ENCODE measurements at regions not wholly inside any gene's neighbourhood (a gene's known extent, or its start where the extent isn't known, plus 50 kb on each side); places are given as distances from the start of the nearest gene placed in this dataset.

DNA sequence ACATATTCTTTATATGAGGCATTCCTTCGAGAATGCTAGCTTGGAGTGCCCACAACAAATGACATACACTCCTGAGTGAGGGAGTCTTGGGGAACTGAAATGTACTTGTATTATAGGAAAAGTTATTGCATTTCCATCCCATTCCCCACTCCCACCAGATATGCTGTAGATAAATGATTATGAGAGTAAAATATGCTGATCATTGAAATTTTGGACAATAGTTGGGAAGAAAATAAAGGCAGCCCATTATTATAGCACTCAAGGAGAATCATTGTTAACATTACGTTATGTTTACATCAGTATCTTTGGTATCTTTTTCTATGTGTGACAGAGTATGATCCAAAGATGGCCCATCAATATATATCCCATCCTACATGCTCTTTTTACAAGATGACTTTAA, 194.4 kb downstream of the GATA3 start:
- DNase-seq: no peak
- ATAC-seq: no peak
- H3K4me3 ChIP-seq (ENCODE audit: low read length): no peak overlapping the region
- H3K27me3 ChIP-seq (ENCODE audit: control insufficient read depth, insufficient read depth): no peaks in the 10 kb centered on the region
- no peaks in the 10 kb centered on the region for H3K4me1 ChIP-seq (ENCODE audit: control insufficient read depth, insufficient read depth, low read length)
- H3K27ac ChIP-seq (ENCODE audit: low read length): no peak overlapping the region
- intact Hi-C loops (cut with DNase I): no loop called here
- 85% methylated on average over 2 of the region's 2 CpGs for WGBS
- H3K9me3 ChIP-seq (ENCODE audit: control insufficient read depth, low read length): no peaks in the 10 kb centered on the region

GRCh38 chr10:8254350-8254749, 199.9 kb downstream of the GATA3 start:
- no peaks in the 10 kb centered on the region for H3K27me3 ChIP-seq (ENCODE audit: control insufficient read depth, insufficient read depth)
- ATAC-seq: no peak
- no peaks in the 10 kb centered on the region for H3K9me3 ChIP-seq (ENCODE audit: control insufficient read depth, low read length)
- no peak for DNase-seq
- no peak overlapping the region for H3K27ac ChIP-seq (ENCODE audit: low read length)
- H3K4me1 ChIP-seq (ENCODE audit: control insufficient read depth, insufficient read depth, low read length): no peaks in the 10 kb centered on the region
- 63% methylated on average over 1 of the region's 1 CpG for WGBS
- intact Hi-C loops (cut with DNase I): no loop called here
- H3K4me3 ChIP-seq (ENCODE audit: low read length): no peak overlapping the region

- no peaks in the 10 kb centered on the region for H3K4me1 ChIP-seq (ENCODE audit: control insufficient read depth, insufficient read depth, low read length)
- intact Hi-C loops (cut with DNase I): no loop called here
- DNase-seq (no peak), ATAC-seq (no peak)
- H3K27me3 ChIP-seq (ENCODE audit: control insufficient read depth, insufficient read depth): no peaks in the 10 kb centered on the region
- WGBS: 89% methylated on average over 1 of the region's 1 CpG
- no peak overlapping the region for H3K27ac ChIP-seq (ENCODE audit: low read length)
- no peaks in the 10 kb centered on the region for H3K9me3 ChIP-seq (ENCODE audit: control insufficient read depth, low read length)
- H3K4me3 ChIP-seq (ENCODE audit: low read length): no peak overlapping the region
Observed at GRCh38 chr10:8255301-8255700, 200.8 kb downstream of the GATA3 start.

DNA sequence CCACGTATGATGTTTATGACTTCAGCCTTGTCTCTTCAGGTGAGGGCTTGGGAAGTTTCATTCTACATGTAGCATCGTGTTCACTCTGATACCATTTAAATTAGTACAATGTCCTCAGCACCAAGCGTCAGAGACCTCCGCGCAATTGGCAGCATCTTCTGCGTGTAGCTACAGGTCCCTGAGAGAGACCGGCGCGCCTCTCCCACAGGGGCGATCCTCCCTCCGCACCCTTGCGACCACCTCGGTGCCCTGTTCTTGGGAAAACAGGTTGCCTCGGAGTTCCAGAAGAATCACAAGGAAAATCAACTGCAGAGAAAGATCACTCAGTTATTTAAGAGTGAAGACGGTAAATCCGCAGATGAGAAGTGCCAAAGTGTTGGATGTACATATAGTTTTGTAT, 206.2 kb downstream of the GATA3 start:
- Histone ChIP-seq H3K4me3 (ENCODE audit: low read length) (no peak overlapping the region), H3K9me3 (ENCODE audit: control insufficient read depth, low read length) (no peaks in the 10 kb centered on the region), H3K27ac (ENCODE audit: low read length) (no peak overlapping the region), H3K4me1 (ENCODE audit: control insufficient read depth, insufficient read depth, low read length) (no peaks in the 10 kb centered on the region), H3K27me3 (ENCODE audit: control insufficient read depth, insufficient read depth) (no peaks in the 10 kb centered on the region)
- ATAC-seq: no peak
- 94% methylated on average over 16 of the region's 16 CpGs for WGBS
- intact Hi-C loops (cut with DNase I): no loop called here
- no peak for DNase-seq

GRCh38 chr10:8262317-8262716, 207.8 kb downstream of the GATA3 start:
- Histone ChIP-seq H3K9me3 (ENCODE audit: control insufficient read depth, low read length) (no peaks in the 10 kb centered on the region), H3K4me3 (ENCODE audit: low read length) (no peak overlapping the region), H3K4me1 (ENCODE audit: control insufficient read depth, insufficient read depth, low read length) (no peaks in the 10 kb centered on the region), H3K27ac (ENCODE audit: low read length) (no peak overlapping the region), H3K27me3 (ENCODE audit: control insufficient read depth, insufficient read depth) (no peaks in the 10 kb centered on the region)
- no peak for ATAC-seq
- WGBS: 91% methylated on average over 4 of the region's 4 CpGs
- DNase-seq: no peak
- intact Hi-C loops (cut with DNase I): no loop called here

- DNase-seq (no peak), ATAC-seq (no peak)
- intact Hi-C loops (cut with DNase I): no loop called here
- Histone ChIP-seq H3K4me1 (ENCODE audit: control insufficient read depth, insufficient read depth, low read length) (no peaks in the 10 kb centered on the region), H3K9me3 (ENCODE audit: control insufficient read depth, low read length) (no peaks in the 10 kb centered on the region), H3K27ac (ENCODE audit: low read length) (no peak overlapping the region), H3K4me3 (ENCODE audit: low read length) (no peak overlapping the region), H3K27me3 (ENCODE audit: control insufficient read depth, insufficient read depth) (no peaks in the 10 kb centered on the region)
- WGBS: 97% methylated on average over 5 of the region's 5 CpGs
Observed at GRCh38 chr10:8269976-8270375, 215.5 kb downstream of the GATA3 start.

- intact Hi-C loops (cut with DNase I): no loop called here
- WGBS: 42% methylated on average over 10 of the region's 10 CpGs
- no peak overlapping the region for H3K27ac ChIP-seq (ENCODE audit: low read length)
Observed at GRCh38 chr10:8272794-8273425, 218.4 kb downstream of the GATA3 start.

GRCh38 chr10:8273749-8274148, 219.3 kb downstream of the GATA3 start:
- DNase-seq (no peak), ATAC-seq (no peak)
- H3K4me3 ChIP-seq (ENCODE audit: low read length): no peak overlapping the region
- 43% methylated on average over 2 of the region's 2 CpGs for whole genome bisulfite sequencing
- no peaks in the 10 kb centered on the region for H3K27me3 ChIP-seq (ENCODE audit: control insufficient read depth, insufficient read depth)
- H3K9me3 ChIP-seq (ENCODE audit: control insufficient read depth, low read length): no peaks in the 10 kb centered on the region
- intact Hi-C loops (cut with DNase I): no loop called here
- H3K4me1 ChIP-seq (ENCODE audit: control insufficient read depth, insufficient read depth, low read length): no peaks in the 10 kb centered on the region
- H3K27ac ChIP-seq (ENCODE audit: low read length): no peak overlapping the region

More at GRCh38 chr10:8272794-8273425, 218.4 kb downstream of the GATA3 start:
- Histone ChIP-seq H3K9me3 (ENCODE audit: control insufficient read depth, low read length) (no peaks in the 10 kb centered on the region), H3K4me3 (ENCODE audit: low read length) (no peak overlapping the region), H3K4me1 (ENCODE audit: control insufficient read depth, insufficient read depth, low read length) (no peaks in the 10 kb centered on the region), H3K27me3 (ENCODE audit: control insufficient read depth, insufficient read depth) (no peaks in the 10 kb centered on the region)
- DNase-seq (no peak), ATAC-seq (no peak)

DNA sequence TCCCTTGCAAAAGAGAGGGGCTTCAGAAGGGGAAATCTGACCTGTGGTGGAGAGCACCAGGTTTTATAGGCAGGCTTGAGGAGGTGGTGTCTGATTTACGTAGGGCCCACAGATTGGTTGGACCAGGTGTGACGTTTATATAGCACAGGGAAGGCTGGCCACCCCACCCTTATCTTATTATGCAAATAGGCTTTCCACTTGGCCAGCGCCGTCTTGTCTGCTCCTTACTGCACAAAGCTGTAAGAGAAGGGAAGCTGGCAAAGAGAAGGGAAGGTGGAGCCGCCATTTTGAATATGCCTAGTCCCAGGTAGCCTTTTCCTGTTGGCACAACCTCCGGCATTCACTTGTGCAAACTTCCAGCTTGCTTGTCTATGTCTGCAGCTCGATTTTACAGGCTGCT, 221.4 kb downstream of the GATA3 start:
- ATAC-seq (no peak), DNase-seq (no peak)
- Histone ChIP-seq H3K27ac (ENCODE audit: low read length) (no peak overlapping the region), H3K4me1 (ENCODE audit: control insufficient read depth, insufficient read depth, low read length) (no peaks in the 10 kb centered on the region), H3K4me3 (ENCODE audit: low read length) (no peak overlapping the region), H3K9me3 (ENCODE audit: control insufficient read depth, low read length) (no peaks in the 10 kb centered on the region), H3K27me3 (ENCODE audit: control insufficient read depth, insufficient read depth) (no peaks in the 10 kb centered on the region)
- WGBS: 54% methylated on average over 7 of the region's 7 CpGs
- intact Hi-C loops (cut with DNase I): no loop called here

- Histone ChIP-seq H3K9me3 (ENCODE audit: control insufficient read depth, low read length) (no peaks in the 10 kb centered on the region), H3K4me3 (ENCODE audit: low read length) (no peak overlapping the region), H3K27me3 (ENCODE audit: control insufficient read depth, insufficient read depth) (no peaks in the 10 kb centered on the region), H3K4me1 (ENCODE audit: control insufficient read depth, insufficient read depth, low read length) (no peaks in the 10 kb centered on the region), H3K27ac (ENCODE audit: low read length) (no peak overlapping the region)
- WGBS: 90% methylated on average over 4 of the region's 4 CpGs
- intact Hi-C loops (cut with DNase I): no loop called here
- DNase-seq: no peak
- no peak for ATAC-seq
Observed at GRCh38 chr10:8278099-8278498, 223.6 kb downstream of the GATA3 start.

GRCh38 chr10:8279598-8279997, 225.1 kb downstream of the GATA3 start:
- H3K4me3 ChIP-seq (ENCODE audit: low read length): no peak overlapping the region
- no peaks in the 10 kb centered on the region for H3K4me1 ChIP-seq (ENCODE audit: control insufficient read depth, insufficient read depth, low read length)
- H3K27ac ChIP-seq (ENCODE audit: low read length): no peak overlapping the region
- ATAC-seq: no peak
- 61% methylated on average over 2 of the region's 2 CpGs for WGBS
- H3K9me3 ChIP-seq (ENCODE audit: control insufficient read depth, low read length): no peaks in the 10 kb centered on the region
- intact Hi-C loops (cut with DNase I): no loop called here
- no peak for DNase-seq
- no peaks in the 10 kb centered on the region for H3K27me3 ChIP-seq (ENCODE audit: control insufficient read depth, insufficient read depth)

DNA sequence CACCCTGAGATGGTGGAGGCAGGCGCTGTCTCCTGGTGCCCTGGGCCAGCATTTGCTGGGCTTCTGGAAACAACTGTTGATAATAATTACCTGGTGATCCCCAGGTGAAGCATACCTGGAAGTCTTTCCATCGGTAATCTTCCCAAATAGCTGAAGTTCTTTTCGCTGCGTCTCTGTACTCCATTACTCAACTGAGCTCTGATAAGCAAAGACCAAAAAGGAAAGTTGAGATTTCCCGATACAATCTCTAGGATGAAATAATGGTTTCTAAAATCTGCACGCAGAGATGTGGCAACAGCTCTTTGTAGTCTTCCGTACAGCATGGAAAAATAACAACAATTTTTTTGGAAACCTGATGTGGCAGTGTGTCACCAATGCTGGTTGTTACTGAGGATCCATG, 226.5 kb downstream of the GATA3 start:
- 90% methylated on average over 7 of the region's 7 CpGs for WGBS

More for the DNA sequence above, 226.5 kb downstream of the GATA3 start:
- Histone ChIP-seq H3K27me3 (ENCODE audit: control insufficient read depth, insufficient read depth) (no peaks in the 10 kb centered on the region), H3K4me1 (ENCODE audit: control insufficient read depth, insufficient read depth, low read length) (no peaks in the 10 kb centered on the region), H3K27ac (ENCODE audit: low read length) (no peak overlapping the region), H3K4me3 (ENCODE audit: low read length) (no peak overlapping the region), H3K9me3 (ENCODE audit: control insufficient read depth, low read length) (no peaks in the 10 kb centered on the region)
- intact Hi-C loops (cut with DNase I): no loop called here
- no peak for ATAC-seq
- no peak for DNase-seq

Data from right cardiac atrium (tissue), 5 donors.